ENCODE measurements at regions not wholly inside any gene's neighbourhood (a gene's known extent, or its start where the extent isn't known, plus 50 kb on each side); places are given as distances from the start of the nearest gene placed in this dataset.

DNA sequence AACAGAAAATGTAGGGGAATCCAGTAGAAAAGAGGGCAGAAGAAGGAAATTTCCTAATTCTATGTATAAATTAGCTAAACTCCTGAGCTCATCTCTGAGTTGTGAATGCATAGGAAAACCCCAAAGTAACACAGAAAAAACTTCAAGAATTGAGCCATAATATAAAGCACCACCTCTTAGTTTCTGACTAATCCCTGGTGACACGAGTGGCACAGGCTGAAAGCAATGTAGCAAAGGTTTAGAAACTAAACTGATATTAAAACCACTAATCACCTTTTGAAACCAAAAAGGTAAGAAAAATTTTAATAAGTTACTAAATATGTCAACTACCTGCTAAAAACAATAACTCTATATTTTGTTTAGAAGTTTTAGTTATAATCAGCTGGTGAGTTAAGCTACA lies 255.6 kb upstream of the NECTIN3 start:
- H3K4me3 ChIP-seq (ENCODE audit: control insufficient read depth, low read depth, low read length): no peak overlapping the region
- TF ChIP-seq, protein P1, sequence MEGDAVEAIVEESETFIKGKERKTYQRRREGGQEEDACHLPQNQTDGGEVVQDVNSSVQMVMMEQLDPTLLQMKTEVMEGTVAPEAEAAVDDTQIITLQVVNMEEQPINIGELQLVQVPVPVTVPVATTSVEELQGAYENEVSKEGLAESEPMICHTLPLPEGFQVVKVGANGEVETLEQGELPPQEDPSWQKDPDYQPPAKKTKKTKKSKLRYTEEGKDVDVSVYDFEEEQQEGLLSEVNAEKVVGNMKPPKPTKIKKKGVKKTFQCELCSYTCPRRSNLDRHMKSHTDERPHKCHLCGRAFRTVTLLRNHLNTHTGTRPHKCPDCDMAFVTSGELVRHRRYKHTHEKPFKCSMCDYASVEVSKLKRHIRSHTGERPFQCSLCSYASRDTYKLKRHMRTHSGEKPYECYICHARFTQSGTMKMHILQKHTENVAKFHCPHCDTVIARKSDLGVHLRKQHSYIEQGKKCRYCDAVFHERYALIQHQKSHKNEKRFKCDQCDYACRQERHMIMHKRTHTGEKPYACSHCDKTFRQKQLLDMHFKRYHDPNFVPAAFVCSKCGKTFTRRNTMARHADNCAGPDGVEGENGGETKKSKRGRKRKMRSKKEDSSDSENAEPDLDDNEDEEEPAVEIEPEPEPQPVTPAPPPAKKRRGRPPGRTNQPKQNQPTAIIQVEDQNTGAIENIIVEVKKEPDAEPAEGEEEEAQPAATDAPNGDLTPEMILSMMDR (conservative IDR thresholded peaks at IDR 0.05; ENCODE audit: control insufficient read depth, insufficient read depth, low read depth, low read length): no peak
- DNase-seq (ENCODE audit: low read depth): no peak

DNA sequence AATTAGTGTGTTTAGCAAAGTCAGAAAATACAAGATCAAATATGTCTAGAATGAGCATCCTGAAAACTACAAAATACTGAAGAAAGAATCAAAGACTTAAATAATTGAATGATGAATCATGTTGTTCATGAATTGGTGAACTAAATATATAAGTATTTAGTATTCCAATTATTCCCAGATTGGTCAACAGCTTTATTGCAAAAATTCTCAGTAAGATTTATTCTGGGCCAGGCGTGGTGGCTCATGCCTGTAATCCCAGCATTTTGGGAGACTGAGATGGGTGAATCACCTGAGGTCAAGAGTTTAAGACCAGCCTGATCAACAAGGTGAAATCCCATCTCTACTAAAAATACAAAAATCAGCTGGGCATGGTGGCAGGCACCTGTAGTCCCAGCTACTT lies 250.0 kb upstream of the NECTIN3 start:
- peak; percentile 28 for DNase-seq (ENCODE audit: low read depth)
- TF ChIP-seq, protein P1 (conservative IDR thresholded peaks at IDR 0.05; ENCODE audit: control insufficient read depth, insufficient read depth, low read depth, low read length): no peak
- H3K4me3 ChIP-seq (ENCODE audit: control insufficient read depth, low read depth, low read length): no peak overlapping the region

DNA sequence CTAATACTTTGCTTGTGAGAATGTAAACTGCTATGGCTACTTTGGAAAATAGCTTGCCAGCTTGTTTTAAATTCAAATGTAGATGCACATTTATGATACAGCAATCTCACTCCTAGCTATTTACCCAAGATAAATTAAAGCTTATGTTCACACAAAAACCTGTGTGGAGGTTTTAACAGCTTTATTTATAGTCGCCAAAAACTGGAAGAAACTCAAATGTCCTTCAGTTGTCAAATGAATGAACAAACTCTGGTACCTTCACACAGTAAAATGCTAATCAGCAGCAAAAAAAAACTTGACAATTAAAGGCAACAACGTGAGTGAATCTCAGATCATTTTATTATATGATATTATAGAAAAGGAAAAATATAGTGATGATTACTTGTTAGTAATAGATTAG lies 248.6 kb upstream of the NECTIN3 start:
- TF ChIP-seq, protein P1 (conservative IDR thresholded peaks at IDR 0.05; ENCODE audit: control insufficient read depth, insufficient read depth, low read depth, low read length): no peak
- DNase-seq (ENCODE audit: low read depth): no peak
- H3K4me3 ChIP-seq (ENCODE audit: control insufficient read depth, low read depth, low read length): no peak overlapping the region

DNA sequence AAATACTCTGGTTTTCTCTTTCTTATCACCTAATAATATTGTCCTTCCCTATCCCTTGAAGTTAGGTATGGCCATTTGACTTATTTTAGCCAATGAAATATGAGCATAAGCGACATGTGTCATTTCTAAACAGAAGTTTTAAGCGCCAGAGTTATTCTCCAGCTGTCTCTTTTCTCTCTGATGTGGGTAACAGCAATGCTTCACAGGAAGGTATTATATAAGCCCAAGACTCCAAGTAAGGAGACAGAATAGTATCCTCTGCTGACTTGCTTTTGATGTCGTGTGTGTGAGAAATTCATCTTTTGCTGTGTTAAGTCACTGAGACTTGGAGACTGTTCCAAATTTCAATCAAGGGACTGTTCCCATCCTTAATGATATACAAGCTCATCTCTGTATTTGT lies 224.6 kb upstream of the NECTIN3 start:
- TF ChIP-seq, protein P1 (conservative IDR thresholded peaks at IDR 0.05; ENCODE audit: control insufficient read depth, insufficient read depth, low read depth, low read length): no peak

DNA sequence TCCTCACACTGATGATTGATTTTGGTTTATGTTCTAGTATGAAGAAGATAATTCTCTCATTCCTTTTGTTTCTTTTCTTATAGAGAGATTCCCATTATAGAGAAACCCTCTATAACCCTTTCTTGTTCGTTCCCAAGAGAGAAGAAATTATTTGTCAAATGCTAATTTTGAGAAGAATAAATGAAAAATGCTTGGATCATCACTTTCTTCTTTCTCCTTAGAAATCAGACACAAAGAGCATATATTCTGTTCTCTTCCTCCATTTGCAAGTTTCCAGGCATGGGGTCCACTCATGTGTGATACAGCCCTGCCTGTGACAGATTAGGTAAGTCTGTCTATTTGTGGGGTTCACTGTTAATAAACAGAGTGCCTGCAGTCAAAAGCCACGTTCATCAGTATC lies 222.6 kb upstream of the NECTIN3 start:
- TF ChIP-seq, protein P1 (conservative IDR thresholded peaks at IDR 0.05; ENCODE audit: control insufficient read depth, insufficient read depth, low read depth, low read length): no peak
- no peak overlapping the region for H3K4me3 ChIP-seq (ENCODE audit: control insufficient read depth, low read depth, low read length)
- no peak for DNase-seq (ENCODE audit: low read depth)

More for the DNA sequence above, 224.6 kb upstream of the NECTIN3 start:
- H3K4me3 ChIP-seq (ENCODE audit: control insufficient read depth, low read depth, low read length): no peak overlapping the region
- no peak for DNase-seq (ENCODE audit: low read depth)

DNA sequence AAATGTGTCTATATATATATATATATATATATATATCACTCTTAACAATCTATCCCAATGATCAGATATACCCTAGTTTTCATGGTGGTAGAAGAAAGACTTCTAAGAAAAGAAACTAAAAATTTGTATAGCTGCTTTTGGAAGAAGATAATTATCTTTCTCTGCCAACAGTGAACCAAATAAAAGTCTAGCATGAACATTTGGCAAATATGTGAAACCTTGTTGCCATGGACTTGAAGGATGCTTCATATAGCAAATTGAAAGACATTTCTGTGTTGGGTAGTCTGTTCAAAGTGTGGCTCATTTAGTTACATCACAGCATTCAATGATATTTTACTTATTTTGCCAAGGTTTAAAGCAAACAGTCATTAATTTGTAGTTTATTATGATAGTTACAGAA lies 219.9 kb upstream of the NECTIN3 start:
- H3K4me3 ChIP-seq (ENCODE audit: control insufficient read depth, low read depth, low read length): no peak overlapping the region
- TF ChIP-seq, protein P1 (conservative IDR thresholded peaks at IDR 0.05; ENCODE audit: control insufficient read depth, insufficient read depth, low read depth, low read length): no peak
- DNase-seq (ENCODE audit: low read depth): no peak

DNA sequence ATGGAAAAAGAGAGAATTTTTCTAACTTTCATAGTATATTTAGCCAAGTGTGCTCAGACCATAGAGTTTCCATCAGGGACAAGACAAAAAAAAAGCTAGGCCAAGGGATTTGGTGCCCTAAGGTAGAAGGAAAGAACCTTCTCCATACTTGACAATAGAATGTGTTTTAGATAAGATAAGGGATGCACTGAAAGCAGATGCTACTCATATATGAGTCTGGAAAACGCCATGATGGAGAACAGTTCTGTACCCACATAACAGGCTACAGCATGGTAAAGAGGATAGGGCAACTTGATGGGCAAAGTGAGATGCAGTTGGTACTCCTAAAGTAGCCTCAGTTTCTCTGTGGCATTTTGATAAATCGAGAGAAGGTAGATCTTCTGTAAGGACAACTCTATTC lies 216.4 kb upstream of the NECTIN3 start:
- no peak overlapping the region for H3K4me3 ChIP-seq (ENCODE audit: control insufficient read depth, low read depth, low read length)
- no peak for DNase-seq (ENCODE audit: low read depth)
- TF ChIP-seq, protein P1 (conservative IDR thresholded peaks at IDR 0.05; ENCODE audit: control insufficient read depth, insufficient read depth, low read depth, low read length): no peak
